ENCODE measurements at regions not wholly inside any gene's neighbourhood (a gene's known extent, or its start where the extent isn't known, plus 50 kb on each side); places are given as distances from the start of the nearest gene placed in this dataset.
"Not testable (repeated sequence)": the region's sequence is repeated elsewhere in the genome, so short reads cannot be mapped to it uniquely, and the experiment has no call there.

- intact Hi-C loops (cut with micrococcal nuclease), result no loop called here
- DNase-seq (ENCODE audit: low spot score), result no peak
- Mint-ChIP-seq H3K36me3 (ENCODE audit: low read depth) (no peaks in the 10 kb centered on the region), H3K9me3 (no peaks in the 10 kb centered on the region), H3K27ac (no peak overlapping the region), H3K4me3 (no peak overlapping the region), H3K4me1 (ENCODE audit: low read depth) (no peaks in the 10 kb centered on the region), H3K27me3 (ENCODE audit: insufficient read depth) (no peaks in the 10 kb centered on the region)
These were observed 300.8 kb upstream of the MEX3C start for GRCh38 chr18:51498085-51498855.

GRCh38 chr18:51503351-51503750 lies 305.9 kb upstream of the MEX3C start:
- Mint-ChIP-seq H3K36me3 (ENCODE audit: low read depth) (no peaks in the 10 kb centered on the region), H3K27me3 (ENCODE audit: insufficient read depth) (no peaks in the 10 kb centered on the region), H3K4me1 (ENCODE audit: low read depth) (no peaks in the 10 kb centered on the region), H3K9me3 (peaks cover 4% of the 10 kb centered on the region), H3K4me3 (no peak overlapping the region), H3K27ac (no peak overlapping the region)
- intact Hi-C loops (cut with micrococcal nuclease), result no loop called here
- no peak for DNase-seq (ENCODE audit: low spot score)

- H3K27ac Mint-ChIP-seq, result no peak overlapping the region
- intact Hi-C loops (cut with micrococcal nuclease), result no loop called here
- peaks cover 10% of the 10 kb centered on the region for H3K9me3 Mint-ChIP-seq
- H3K4me1 Mint-ChIP-seq (ENCODE audit: low read depth), result no peaks in the 10 kb centered on the region
- no peak for DNase-seq (ENCODE audit: low spot score)
- H3K36me3 Mint-ChIP-seq (ENCODE audit: low read depth), result no peaks in the 10 kb centered on the region
- no peaks in the 10 kb centered on the region for H3K27me3 Mint-ChIP-seq (ENCODE audit: insufficient read depth)
- H3K4me3 Mint-ChIP-seq, result no peak overlapping the region
These were observed 309.3 kb upstream of the MEX3C start for GRCh38 chr18:51506811-51507210.

GRCh38 chr18:51508410-51508809 lies 310.9 kb upstream of the MEX3C start:
- DNase-seq (ENCODE audit: low spot score); H3K36me3 Mint-ChIP-seq (ENCODE audit: low read depth); H3K4me3 Mint-ChIP-seq; H3K27me3 Mint-ChIP-seq (ENCODE audit: insufficient read depth); H3K27ac Mint-ChIP-seq; H3K4me1 Mint-ChIP-seq (ENCODE audit: low read depth); intact Hi-C loops (cut with micrococcal nuclease): not testable (repeated sequence)
- H3K9me3 Mint-ChIP-seq, result peaks cover 10% of the 10 kb centered on the region

GRCh38 chr18:51510020-51510419 lies 312.5 kb upstream of the MEX3C start:
- intact Hi-C loops (cut with micrococcal nuclease), result no loop called here

GRCh38 chr18:51513517-51513916 lies 316.0 kb upstream of the MEX3C start:
- intact Hi-C loops (cut with micrococcal nuclease), result no loop called here
- Mint-ChIP-seq H3K27ac (no peak overlapping the region), H3K4me3 (no peak overlapping the region), H3K9me3 (peaks cover 6% of the 10 kb centered on the region), H3K36me3 (ENCODE audit: low read depth) (no peaks in the 10 kb centered on the region), H3K4me1 (ENCODE audit: low read depth) (no peaks in the 10 kb centered on the region), H3K27me3 (ENCODE audit: insufficient read depth) (peaks cover 4% of the 10 kb centered on the region)
- no peak for DNase-seq (ENCODE audit: low spot score)

More at GRCh38 chr18:51510020-51510419, 312.5 kb upstream of the MEX3C start:
- H3K4me1 Mint-ChIP-seq (ENCODE audit: low read depth), result no peaks in the 10 kb centered on the region
- H3K27ac Mint-ChIP-seq, result no peak overlapping the region
- H3K36me3 Mint-ChIP-seq (ENCODE audit: low read depth), result no peaks in the 10 kb centered on the region
- H3K4me3 Mint-ChIP-seq, result no peak overlapping the region
- H3K9me3 Mint-ChIP-seq, result peaks cover 10% of the 10 kb centered on the region
- DNase-seq (ENCODE audit: low spot score), result no peak
- no peaks in the 10 kb centered on the region for H3K27me3 Mint-ChIP-seq (ENCODE audit: insufficient read depth)

- Mint-ChIP-seq H3K4me1 (ENCODE audit: low read depth) (no peaks in the 10 kb centered on the region), H3K27ac (no peak overlapping the region), H3K9me3 (peaks cover 6% of the 10 kb centered on the region), H3K27me3 (ENCODE audit: insufficient read depth) (peaks cover 4% of the 10 kb centered on the region), H3K4me3 (no peak overlapping the region), H3K36me3 (ENCODE audit: low read depth) (no peaks in the 10 kb centered on the region)
- intact Hi-C loops (cut with micrococcal nuclease), result no loop called here
- no peak for DNase-seq (ENCODE audit: low spot score)
These were observed 316.6 kb upstream of the MEX3C start for GRCh38 chr18:51514128-51514527.

- no peak overlapping the region for H3K27ac Mint-ChIP-seq
- no peaks in the 10 kb centered on the region for H3K36me3 Mint-ChIP-seq (ENCODE audit: low read depth)
- no peaks in the 10 kb centered on the region for H3K9me3 Mint-ChIP-seq
- H3K27me3 Mint-ChIP-seq (ENCODE audit: insufficient read depth), result peaks cover 4% of the 10 kb centered on the region
- DNase-seq (ENCODE audit: low spot score), result no peak
- intact Hi-C loops (cut with micrococcal nuclease), result no loop called here
- H3K4me3 Mint-ChIP-seq, result no peak overlapping the region
- H3K4me1 Mint-ChIP-seq (ENCODE audit: low read depth), result no peaks in the 10 kb centered on the region
These were observed 319.1 kb upstream of the MEX3C start for GRCh38 chr18:51516478-51517038.

GRCh38 chr18:51519571-51519970 lies 322.1 kb upstream of the MEX3C start:
- intact Hi-C loops (cut with micrococcal nuclease), result no loop called here
- Mint-ChIP-seq H3K36me3 (ENCODE audit: low read depth) (no peaks in the 10 kb centered on the region), H3K27me3 (ENCODE audit: insufficient read depth) (peaks cover 4% of the 10 kb centered on the region), H3K4me3 (no peak overlapping the region), H3K9me3 (no peaks in the 10 kb centered on the region), H3K4me1 (ENCODE audit: low read depth) (no peaks in the 10 kb centered on the region), H3K27ac (no peak overlapping the region)
- DNase-seq (ENCODE audit: low spot score), result no peak

GRCh38 chr18:51520676-51521180 lies 323.2 kb upstream of the MEX3C start:
- Mint-ChIP-seq H3K36me3 (ENCODE audit: low read depth) (no peaks in the 10 kb centered on the region), H3K4me3 (no peak overlapping the region)

GRCh38 chr18:51522338-51522737 lies 324.9 kb upstream of the MEX3C start:
- DNase-seq (ENCODE audit: low spot score), result no peak
- no peaks in the 10 kb centered on the region for H3K9me3 Mint-ChIP-seq
- H3K27ac Mint-ChIP-seq, result no peak overlapping the region
- intact Hi-C loops (cut with micrococcal nuclease), result no loop called here
- H3K4me1 Mint-ChIP-seq (ENCODE audit: low read depth), result no peaks in the 10 kb centered on the region
- no peaks in the 10 kb centered on the region for H3K36me3 Mint-ChIP-seq (ENCODE audit: low read depth)
- H3K4me3 Mint-ChIP-seq, result no peak overlapping the region
- peaks cover 4% of the 10 kb centered on the region for H3K27me3 Mint-ChIP-seq (ENCODE audit: insufficient read depth)

More at GRCh38 chr18:51520676-51521180, 323.2 kb upstream of the MEX3C start:
- intact Hi-C loops (cut with micrococcal nuclease), result no loop called here
- no peaks in the 10 kb centered on the region for H3K9me3 Mint-ChIP-seq
- H3K27me3 Mint-ChIP-seq (ENCODE audit: insufficient read depth), result peaks cover 4% of the 10 kb centered on the region
- no peak for DNase-seq (ENCODE audit: low spot score)
- no peak overlapping the region for H3K27ac Mint-ChIP-seq
- H3K4me1 Mint-ChIP-seq (ENCODE audit: low read depth), result no peaks in the 10 kb centered on the region

GRCh38 chr18:51522821-51523220 lies 325.3 kb upstream of the MEX3C start:
- H3K27me3 Mint-ChIP-seq (ENCODE audit: insufficient read depth), result peaks cover 4% of the 10 kb centered on the region
- H3K36me3 Mint-ChIP-seq (ENCODE audit: low read depth), result no peaks in the 10 kb centered on the region
- H3K4me1 Mint-ChIP-seq (ENCODE audit: low read depth), result no peaks in the 10 kb centered on the region
- H3K27ac Mint-ChIP-seq, result no peak overlapping the region
- H3K4me3 Mint-ChIP-seq, result no peak overlapping the region
- DNase-seq (ENCODE audit: low spot score), result no peak
- H3K9me3 Mint-ChIP-seq, result no peaks in the 10 kb centered on the region
- intact Hi-C loops (cut with micrococcal nuclease), result no loop called here

GRCh38 chr18:51523671-51524070 lies 326.2 kb upstream of the MEX3C start:
- DNase-seq (ENCODE audit: low spot score), result no peak
- no peaks in the 10 kb centered on the region for H3K27me3 Mint-ChIP-seq (ENCODE audit: insufficient read depth)
- intact Hi-C loops (cut with micrococcal nuclease), result no loop called here
- no peaks in the 10 kb centered on the region for H3K4me1 Mint-ChIP-seq (ENCODE audit: low read depth)
- H3K27ac Mint-ChIP-seq, result no peak overlapping the region
- no peaks in the 10 kb centered on the region for H3K9me3 Mint-ChIP-seq
- H3K36me3 Mint-ChIP-seq (ENCODE audit: low read depth), result no peaks in the 10 kb centered on the region
- H3K4me3 Mint-ChIP-seq, result no peak overlapping the region
